NB4 (cell line): ENCODE measurements at regions not wholly inside any gene's neighbourhood (a gene's known extent, or its start where the extent isn't known, plus 50 kb on each side); places are given as distances from the start of the nearest gene placed in this dataset.

ENCODE experiments used
- DNase-seq: peaks from one replicate; pipeline ENCODE4 v3.0.0; 2010; ENCODE audit warnings: low read depth
- H3K4me3 ChIP-seq: one replicate; pipeline ENCODE4 v1.5.1; 2011; ENCODE audit warnings: mild to moderate bottlenecking, low read depth, low read length, moderate library complexity
- CTCF ChIP-seq: IDR thresholded peaks from one replicate; pipeline ENCODE4 v1.5.1; 2012; ENCODE audit warnings: low read depth, low read length
- MYC ChIP-seq: IDR thresholded peaks from 2 replicates; pipeline ENCODE4 v1.6.1; 2011; ENCODE audit warnings: low read depth, low read length
- POLR2A ChIP-seq: IDR thresholded peaks from 2 replicates; pipeline ENCODE4 v1.6.1; 2011; ENCODE audit warnings: mild to moderate bottlenecking; ENCODE audit not compliant: insufficient read length; ENCODE audit errors: extremely low read depth
- TF ChIP-seq, protein P1 (sequence below): IDR thresholded peaks from 2 replicates; pipeline ENCODE4 v1.6.1; 2011; ENCODE audit warnings: low read depth, low read length

- TF ChIP-seq MYC (no peak), POLR2A (no peak), CTCF (no peak)
- TF ChIP-seq, protein P1, sequence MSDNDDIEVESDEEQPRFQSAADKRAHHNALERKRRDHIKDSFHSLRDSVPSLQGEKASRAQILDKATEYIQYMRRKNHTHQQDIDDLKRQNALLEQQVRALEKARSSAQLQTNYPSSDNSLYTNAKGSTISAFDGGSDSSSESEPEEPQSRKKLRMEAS: no peak
- H3K4me3 ChIP-seq: no peak overlapping the region
- DNase-seq: no peak
These were observed 100.5 kb downstream of the CYB561 start for GRCh38 chr17:63345611-63346010.

DNA sequence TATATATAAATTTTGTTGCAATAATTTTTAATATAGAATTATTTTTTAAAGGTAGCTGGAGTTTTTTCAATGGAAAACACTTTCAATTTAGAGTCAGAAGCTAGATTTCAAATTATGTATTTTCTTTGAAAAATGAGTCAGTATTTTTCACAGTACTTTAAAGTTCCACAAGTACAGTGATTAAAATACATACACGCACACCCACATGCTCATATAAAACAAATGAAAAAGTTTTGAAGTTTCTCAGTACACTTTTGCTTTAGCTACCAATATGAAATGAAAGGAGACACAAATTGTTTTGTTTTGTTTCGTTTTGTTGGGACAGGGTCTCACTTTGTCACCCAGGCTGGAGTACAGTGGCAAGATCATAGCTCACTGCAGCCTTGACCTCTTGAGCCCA is 98.6 kb downstream of the CYB561 start:
- TF ChIP-seq CTCF (no peak), MYC (no peak), POLR2A (no peak)
- TF ChIP-seq, protein P1: no peak
- no peak overlapping the region for H3K4me3 ChIP-seq
- DNase-seq: no peak

- H3K4me3 ChIP-seq: no peak overlapping the region
- no peak for TF ChIP-seq CTCF
- TF ChIP-seq MYC: no peak
- no peak for TF ChIP-seq POLR2A
- TF ChIP-seq, protein P1: no peak
- no peak for DNase-seq
These were observed 96.6 kb downstream of the CYB561 start for GRCh38 chr17:63349478-63350000.

DNA sequence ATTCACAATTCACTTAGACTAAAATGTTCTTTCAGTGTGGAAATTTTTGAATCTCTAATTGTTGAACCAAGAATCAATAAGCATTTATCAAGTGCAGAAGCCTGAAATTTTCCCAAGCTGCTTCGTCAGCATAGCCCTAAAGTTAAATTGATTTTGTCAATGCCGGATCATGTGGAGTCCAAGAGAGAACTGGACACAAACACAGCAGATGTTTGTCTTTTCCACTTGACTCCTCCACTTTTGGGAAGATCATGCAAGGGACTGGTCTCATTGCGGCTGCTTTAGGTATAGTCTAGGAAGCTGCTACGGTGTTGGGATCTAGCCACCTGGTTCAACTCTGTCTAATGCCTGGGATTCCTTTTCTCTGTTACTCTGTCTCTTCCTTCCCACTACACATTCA is 95.7 kb downstream of the CYB561 start:
- no peak overlapping the region for H3K4me3 ChIP-seq
- DNase-seq: no peak
- TF ChIP-seq, protein P1: no peak
- no peak for TF ChIP-seq MYC
- no peak for TF ChIP-seq CTCF
- no peak for TF ChIP-seq POLR2A

- DNase-seq: no peak
- H3K4me3 ChIP-seq: no peak overlapping the region
- no peak for TF ChIP-seq CTCF
- TF ChIP-seq, protein P1: no peak
- no peak for TF ChIP-seq POLR2A
These were observed 91.8 kb downstream of the CYB561 start for GRCh38 chr17:63354256-63354655.

DNA sequence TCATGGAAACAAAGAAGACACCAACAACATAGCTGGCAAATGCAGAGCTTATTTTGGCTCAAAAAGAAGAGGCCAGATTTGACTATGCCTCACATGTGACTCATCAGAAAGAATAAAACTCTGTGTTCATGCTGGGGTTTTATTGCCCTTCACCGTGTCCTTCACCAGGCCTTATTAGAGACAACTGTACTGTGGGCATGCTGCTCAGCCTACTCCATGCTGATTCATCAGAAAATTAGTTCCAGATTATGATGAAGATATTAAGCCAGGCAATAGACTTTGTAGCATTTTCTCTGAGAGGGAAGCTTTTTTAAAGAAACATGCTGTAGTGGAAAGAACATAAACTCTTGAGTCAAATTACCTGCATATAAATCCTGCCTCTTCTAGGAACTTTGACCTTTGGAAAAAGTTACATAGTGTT is 89.8 kb downstream of the CYB561 start:
- TF ChIP-seq MYC (no peak), CTCF (no peak), POLR2A (no peak)
- TF ChIP-seq, protein P1: no peak
- no peak for DNase-seq
- no peak overlapping the region for H3K4me3 ChIP-seq
